GM23338 (cell line): ENCODE measurements at regions not wholly inside any gene's neighbourhood (a gene's known extent, or its start where the extent isn't known, plus 50 kb on each side); places are given as distances from the start of the nearest gene placed in this dataset.

Source experiments
- EZH2phosphoT487 ChIP-seq: fragments of 200-600 bp; sonication (generic); IDR thresholded peaks from one replicate; pipeline ENCODE4 v1.8.1; 2018; ENCODE audit warnings: antibody characterized with exemption; ENCODE audit not compliant: unreplicated experiment
- POLR2AphosphoS5 ChIP-seq: IDR thresholded peaks from 2 replicates; pipeline ENCODE4 v1.6.1; 2016; ENCODE audit warnings: antibody characterized with exemption, low read depth
- TF ChIP-seq, protein P1 (sequence below), 2 experiments: fragments of 200-600 bp in 1 of 2; sonication (generic) in 1 of 2; conservative IDR thresholded peaks; 2 replicates each; pipeline versions ENCODE4 v1.5.1 to v1.6.1; 2016 to 2017; ENCODE audit warnings: antibody characterized with exemption in 2 of 2, low read depth in 2 of 2, mild to moderate bottlenecking in 2 of 2, moderate library complexity in 1 of 2

- TF ChIP-seq, protein P1, sequence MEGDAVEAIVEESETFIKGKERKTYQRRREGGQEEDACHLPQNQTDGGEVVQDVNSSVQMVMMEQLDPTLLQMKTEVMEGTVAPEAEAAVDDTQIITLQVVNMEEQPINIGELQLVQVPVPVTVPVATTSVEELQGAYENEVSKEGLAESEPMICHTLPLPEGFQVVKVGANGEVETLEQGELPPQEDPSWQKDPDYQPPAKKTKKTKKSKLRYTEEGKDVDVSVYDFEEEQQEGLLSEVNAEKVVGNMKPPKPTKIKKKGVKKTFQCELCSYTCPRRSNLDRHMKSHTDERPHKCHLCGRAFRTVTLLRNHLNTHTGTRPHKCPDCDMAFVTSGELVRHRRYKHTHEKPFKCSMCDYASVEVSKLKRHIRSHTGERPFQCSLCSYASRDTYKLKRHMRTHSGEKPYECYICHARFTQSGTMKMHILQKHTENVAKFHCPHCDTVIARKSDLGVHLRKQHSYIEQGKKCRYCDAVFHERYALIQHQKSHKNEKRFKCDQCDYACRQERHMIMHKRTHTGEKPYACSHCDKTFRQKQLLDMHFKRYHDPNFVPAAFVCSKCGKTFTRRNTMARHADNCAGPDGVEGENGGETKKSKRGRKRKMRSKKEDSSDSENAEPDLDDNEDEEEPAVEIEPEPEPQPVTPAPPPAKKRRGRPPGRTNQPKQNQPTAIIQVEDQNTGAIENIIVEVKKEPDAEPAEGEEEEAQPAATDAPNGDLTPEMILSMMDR (conservative IDR thresholded peaks at IDR 0.05; ENCODE audit: low read depth in 2 of 2): no peak
- no peak for TF ChIP-seq EZH2phosphoT487
- TF ChIP-seq POLR2AphosphoS5: no peak
Observed at GRCh38 chr5:36444582-36445418, 143.1 kb upstream of the RANBP3L start.
